ENCODE measurements at regions not wholly inside any gene's neighbourhood (a gene's known extent, or its start where the extent isn't known, plus 50 kb on each side); places are given as distances from the start of the nearest gene placed in this dataset.

DNA sequence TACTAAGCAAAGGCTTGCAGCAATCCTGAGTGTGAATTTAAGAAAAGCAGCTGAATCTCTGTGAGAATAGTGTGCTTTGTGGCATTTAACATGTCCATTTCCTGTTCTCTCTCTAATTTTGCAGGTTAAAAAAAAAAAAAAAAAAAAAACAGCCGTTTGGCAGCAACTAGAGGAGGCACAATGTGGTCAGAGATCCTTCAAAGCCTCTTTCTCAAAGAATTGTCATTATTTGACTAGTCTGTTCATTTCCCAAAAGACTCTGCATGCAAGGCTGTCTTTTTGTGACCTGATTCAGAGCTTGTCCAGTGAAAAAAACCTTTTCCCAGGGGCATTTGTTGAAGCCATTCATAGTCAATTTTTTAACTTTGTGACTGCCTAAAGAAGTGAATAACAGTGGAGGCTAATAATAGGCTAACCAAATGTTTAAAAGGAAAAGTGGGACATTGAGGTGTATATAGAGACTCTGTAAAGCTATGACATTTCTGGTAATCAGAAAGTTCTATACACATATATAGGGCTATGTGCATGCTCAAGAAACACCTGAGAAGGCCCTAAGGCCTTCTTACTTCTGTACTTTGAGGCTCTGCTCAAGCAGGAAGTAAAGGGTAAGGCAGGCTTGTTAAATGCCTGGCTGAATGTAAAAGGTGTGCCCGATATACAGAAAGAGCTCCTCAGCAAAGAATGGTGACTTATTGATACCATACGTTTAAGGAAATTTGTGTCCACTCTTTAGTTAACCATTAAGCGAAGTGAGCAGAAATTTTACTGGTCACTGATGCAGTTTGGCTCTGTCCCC lies 289.6 kb upstream of the RAB6C start (continued):
- TF ChIP-seq, protein P1, sequence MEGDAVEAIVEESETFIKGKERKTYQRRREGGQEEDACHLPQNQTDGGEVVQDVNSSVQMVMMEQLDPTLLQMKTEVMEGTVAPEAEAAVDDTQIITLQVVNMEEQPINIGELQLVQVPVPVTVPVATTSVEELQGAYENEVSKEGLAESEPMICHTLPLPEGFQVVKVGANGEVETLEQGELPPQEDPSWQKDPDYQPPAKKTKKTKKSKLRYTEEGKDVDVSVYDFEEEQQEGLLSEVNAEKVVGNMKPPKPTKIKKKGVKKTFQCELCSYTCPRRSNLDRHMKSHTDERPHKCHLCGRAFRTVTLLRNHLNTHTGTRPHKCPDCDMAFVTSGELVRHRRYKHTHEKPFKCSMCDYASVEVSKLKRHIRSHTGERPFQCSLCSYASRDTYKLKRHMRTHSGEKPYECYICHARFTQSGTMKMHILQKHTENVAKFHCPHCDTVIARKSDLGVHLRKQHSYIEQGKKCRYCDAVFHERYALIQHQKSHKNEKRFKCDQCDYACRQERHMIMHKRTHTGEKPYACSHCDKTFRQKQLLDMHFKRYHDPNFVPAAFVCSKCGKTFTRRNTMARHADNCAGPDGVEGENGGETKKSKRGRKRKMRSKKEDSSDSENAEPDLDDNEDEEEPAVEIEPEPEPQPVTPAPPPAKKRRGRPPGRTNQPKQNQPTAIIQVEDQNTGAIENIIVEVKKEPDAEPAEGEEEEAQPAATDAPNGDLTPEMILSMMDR (IDR thresholded peaks at IDR 0.05): no peak
- TF ChIP-seq NRF1 (IDR thresholded peaks at IDR 0.05; ENCODE audit: low read depth, low read length) (no peak), FOSL2 (IDR thresholded peaks at IDR 0.05; ENCODE audit: borderline replicate concordance, low read depth) (no peak), TEAD4 (IDR thresholded peaks at IDR 0.05; ENCODE audit: borderline replicate concordance, insufficient read depth) (no peak), CHD2 (IDR thresholded peaks at IDR 0.05; ENCODE audit: low read length, partially characterized antibody) (no peak), EP300 (IDR thresholded peaks at IDR 0.05; ENCODE audit: borderline replicate concordance in 1 of 2, low read depth in 1 of 2, low read length in 1 of 2) (no peak), SMC3 (IDR thresholded peaks at IDR 0.05; ENCODE audit: low read depth, low read length) (no peak), GATA2 (CRISPR knock-in tag; IDR thresholded peaks at IDR 0.05) (no peak)
- TF ChIP-seq, protein P2, sequence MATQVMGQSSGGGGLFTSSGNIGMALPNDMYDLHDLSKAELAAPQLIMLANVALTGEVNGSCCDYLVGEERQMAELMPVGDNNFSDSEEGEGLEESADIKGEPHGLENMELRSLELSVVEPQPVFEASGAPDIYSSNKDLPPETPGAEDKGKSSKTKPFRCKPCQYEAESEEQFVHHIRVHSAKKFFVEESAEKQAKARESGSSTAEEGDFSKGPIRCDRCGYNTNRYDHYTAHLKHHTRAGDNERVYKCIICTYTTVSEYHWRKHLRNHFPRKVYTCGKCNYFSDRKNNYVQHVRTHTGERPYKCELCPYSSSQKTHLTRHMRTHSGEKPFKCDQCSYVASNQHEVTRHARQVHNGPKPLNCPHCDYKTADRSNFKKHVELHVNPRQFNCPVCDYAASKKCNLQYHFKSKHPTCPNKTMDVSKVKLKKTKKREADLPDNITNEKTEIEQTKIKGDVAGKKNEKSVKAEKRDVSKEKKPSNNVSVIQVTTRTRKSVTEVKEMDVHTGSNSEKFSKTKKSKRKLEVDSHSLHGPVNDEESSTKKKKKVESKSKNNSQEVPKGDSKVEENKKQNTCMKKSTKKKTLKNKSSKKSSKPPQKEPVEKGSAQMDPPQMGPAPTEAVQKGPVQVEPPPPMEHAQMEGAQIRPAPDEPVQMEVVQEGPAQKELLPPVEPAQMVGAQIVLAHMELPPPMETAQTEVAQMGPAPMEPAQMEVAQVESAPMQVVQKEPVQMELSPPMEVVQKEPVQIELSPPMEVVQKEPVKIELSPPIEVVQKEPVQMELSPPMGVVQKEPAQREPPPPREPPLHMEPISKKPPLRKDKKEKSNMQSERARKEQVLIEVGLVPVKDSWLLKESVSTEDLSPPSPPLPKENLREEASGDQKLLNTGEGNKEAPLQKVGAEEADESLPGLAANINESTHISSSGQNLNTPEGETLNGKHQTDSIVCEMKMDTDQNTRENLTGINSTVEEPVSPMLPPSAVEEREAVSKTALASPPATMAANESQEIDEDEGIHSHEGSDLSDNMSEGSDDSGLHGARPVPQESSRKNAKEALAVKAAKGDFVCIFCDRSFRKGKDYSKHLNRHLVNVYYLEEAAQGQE (IDR thresholded peaks at IDR 0.05; ENCODE audit: low read depth, low read length): no peak

DNA sequence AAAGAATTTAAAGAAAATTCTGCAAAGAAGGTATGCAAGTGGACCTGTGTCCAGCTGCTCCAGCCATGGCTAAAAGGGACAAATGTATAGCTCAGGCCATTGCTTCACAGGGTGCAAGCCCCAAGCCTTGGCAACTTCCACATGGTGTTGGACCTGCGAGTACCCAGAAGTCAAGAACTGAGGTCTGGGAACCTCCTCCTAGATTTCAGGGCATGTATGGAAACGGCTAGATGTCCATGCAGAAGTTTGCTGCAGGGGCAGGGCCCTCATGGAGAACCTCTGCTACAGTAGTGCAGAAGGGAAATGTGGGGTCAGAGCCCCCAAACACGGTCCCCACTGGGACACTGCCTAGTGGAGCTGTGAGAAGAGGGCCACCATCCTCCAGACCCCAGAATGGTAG lies 284.0 kb upstream of the RAB6C start:
- no peak overlapping the region for H3K9ac ChIP-seq
- no peaks in the 10 kb centered on the region; the same call in 1 of the 2 replicates for H3K9me3 ChIP-seq
- CTCF ChIA-PET: no interaction called here
- no peaks in the 10 kb centered on the region for H4K20me1 ChIP-seq (ENCODE audit: insufficient read depth)
- POLR2A ChIA-PET: no interaction called here
- H3K4me2 ChIP-seq: no peak overlapping the region
- no peaks in the 10 kb centered on the region for H3F3A ChIP-seq (replicated peaks; ENCODE audit: insufficient read depth)
- H3K79me2 ChIP-seq (ENCODE audit: insufficient read depth): no peaks in the 10 kb centered on the region
- DNase-seq: no peak
- no peak overlapping the region for H3K27ac ChIP-seq (ENCODE audit: low read depth in 2 of 2, low read length in 1 of 2)
- H3K9me2 ChIP-seq: no peaks in the 10 kb centered on the region
- no peaks in the 10 kb centered on the region for H3K4me1 ChIP-seq (ENCODE audit: control insufficient read depth in 1 of 2, insufficient read depth in 2 of 2, low read depth in 1 of 2, low read length in 1 of 2)
- H3K36me3 ChIP-seq (replicated peaks in 1 of 2; ENCODE audit: control insufficient read depth in 1 of 2, insufficient read depth in 2 of 2, low read length in 1 of 2): no peaks in the 10 kb centered on the region
- no peak overlapping the region for H2AFZ ChIP-seq (ENCODE audit: low read depth)
- TF ChIP-seq YY1 (IDR thresholded peaks at IDR 0.05; ENCODE audit: low read depth): no peak
- no peak for TF ChIP-seq TEAD4 (IDR thresholded peaks at IDR 0.05; ENCODE audit: borderline replicate concordance, insufficient read depth)
- TF ChIP-seq JUND (IDR thresholded peaks at IDR 0.05): no peak
- TF ChIP-seq FOSL2 (IDR thresholded peaks at IDR 0.05; ENCODE audit: borderline replicate concordance, low read depth): no peak
- no peak for TF ChIP-seq USF2 (IDR thresholded peaks at IDR 0.05; ENCODE audit: borderline replicate concordance, low read depth, low read length)
- H3K4me3 ChIP-seq (ENCODE audit: low read depth in 2 of 2, low read length in 1 of 2): no peak overlapping the region
- WGBS (ENCODE audit: low lambda C conversion rate): 0% methylated on average over 2 of the region's 3 CpGs
- H3K27me3 ChIP-seq (ENCODE audit: insufficient read depth): no peaks in the 10 kb centered on the region

Data from SK-N-SH (cell line).